Thoracic aorta (tissue), 2 donors: ENCODE measurements at regions not wholly inside any gene's neighbourhood (a gene's known extent, or its start where the extent isn't known, plus 50 kb on each side); places are given as distances from the start of the nearest gene placed in this dataset.

Experiments used
- ATAC-seq: fragments of 150-250 bp; one replicate; pipeline ENCODE4 v1.8.0; 2017; ENCODE audit warnings: low read depth; ENCODE audit not compliant: insufficient number of reproducible peaks, low FRiP score
- DNase-seq: peaks from one replicate; pipeline ENCODE4 v3.0.0-alpha.2; 2020; ENCODE audit warnings: low spot score
- H3K27ac ChIP-seq, 2 donors: fragments of 200-600 bp; sonication (generic); 1 replicate in 1 of 2; 2 replicates in 1 of 2; pipeline ENCODE4 v1.5.1; 2016; ENCODE audit warnings: mild to moderate bottlenecking in 2 of 2, moderate library complexity in 2 of 2
- H3K27me3 ChIP-seq: fragments of 200-600 bp; sonication (generic); replicated peaks from 2 replicates; pipeline ENCODE4 v1.6.0; 2016; ENCODE audit warnings: mild to moderate bottlenecking; ENCODE audit not compliant: insufficient read depth
- H3K36me3 ChIP-seq: fragments of 200-600 bp; sonication (generic); one replicate; pipeline ENCODE4 v1.5.1; 2016
- H3K4me1 ChIP-seq, 2 donors: fragments of 200-600 bp; sonication (generic); 1 replicate in 1 of 2; 2 replicates in 1 of 2; pipeline versions ENCODE4 v1.5.1 to v1.6.0; 2016; ENCODE audit warnings: low read depth in 2 of 2, mild to moderate bottlenecking in 1 of 2; ENCODE audit not compliant: control insufficient read depth in 1 of 2
- H3K4me3 ChIP-seq: fragments of 200-600 bp; sonication (generic); 2 replicates; pipeline ENCODE4 v1.5.1; 2016; ENCODE audit warnings: mild to moderate bottlenecking
- H3K9me3 ChIP-seq: fragments of 200-600 bp; sonication (generic); 2 replicates; pipeline ENCODE4 v1.5.1; 2016
- CTCF ChIP-seq: fragments of 200-600 bp; sonication (generic); IDR thresholded peaks from one replicate; pipeline ENCODE4 v1.5.1; 2019; ENCODE audit warnings: antibody characterized with exemption

GRCh38 chr14:82270286-82270685 is 736.6 kb upstream of the SEL1L start:
- no peaks in the 10 kb centered on the region for H3K4me1 ChIP-seq
- H3K9me3 ChIP-seq, result no peaks in the 10 kb centered on the region
- H3K27me3 ChIP-seq, result no peaks in the 10 kb centered on the region
- TF ChIP-seq CTCF, result no peak
- no peak overlapping the region for H3K4me3 ChIP-seq
- no peak overlapping the region for H3K27ac ChIP-seq
- no peak for ATAC-seq
- no peak for DNase-seq
- no peaks in the 10 kb centered on the region for H3K36me3 ChIP-seq

GRCh38 chr14:82298811-82299210 is 765.2 kb upstream of the SEL1L start:
- Histone ChIP-seq H3K4me1 (no peaks in the 10 kb centered on the region), H3K4me3 (no peak overlapping the region), H3K27me3 (no peaks in the 10 kb centered on the region), H3K27ac (no peak overlapping the region), H3K9me3 (no peaks in the 10 kb centered on the region), H3K36me3 (no peaks in the 10 kb centered on the region)
- ATAC-seq, result no peak
- no peak for DNase-seq
- no peak for TF ChIP-seq CTCF

GRCh38 chr14:82309199-82309598 is 775.5 kb upstream of the SEL1L start:
- Histone ChIP-seq H3K27ac (no peak overlapping the region), H3K9me3 (no peaks in the 10 kb centered on the region), H3K27me3 (no peaks in the 10 kb centered on the region), H3K4me1 (peaks cover 0 to 10% of the 10 kb centered on the region in 2 donors), H3K36me3 (no peaks in the 10 kb centered on the region), H3K4me3 (no peak overlapping the region)
- no peak for TF ChIP-seq CTCF
- ATAC-seq (no peak), DNase-seq (no peak)

GRCh38 chr14:82313889-82314288 is 780.2 kb upstream of the SEL1L start:
- DNase-seq, result no peak
- Histone ChIP-seq H3K4me1 (peaks cover 5 to 16% of the 10 kb centered on the region in 2 donors), H3K9me3 (no peaks in the 10 kb centered on the region), H3K4me3 (no peak overlapping the region), H3K27me3 (no peaks in the 10 kb centered on the region), H3K27ac (no peak overlapping the region), H3K36me3 (no peaks in the 10 kb centered on the region)
- TF ChIP-seq CTCF, result no peak
- ATAC-seq, result no peak

GRCh38 chr14:82328442-82328841 is 794.8 kb upstream of the SEL1L start:
- H3K4me3 ChIP-seq, result no peak overlapping the region
- peaks cover 6% of the 10 kb centered on the region for H3K9me3 ChIP-seq
- DNase-seq (no peak), ATAC-seq (no peak)
- TF ChIP-seq CTCF, result no peak
- no peaks in the 10 kb centered on the region for H3K4me1 ChIP-seq
- H3K27me3 ChIP-seq, result no peaks in the 10 kb centered on the region
- H3K27ac ChIP-seq, result no peak overlapping the region
- H3K36me3 ChIP-seq, result no peaks in the 10 kb centered on the region
